ENCODE measurements at regions not wholly inside any gene's neighbourhood (a gene's known extent, or its start where the extent isn't known, plus 50 kb on each side); places are given as distances from the start of the nearest gene placed in this dataset.

GRCh38 chr1:102546251-102546650, 549.5 kb upstream of the OLFM3 start:
- TF ChIP-seq, protein P1, sequence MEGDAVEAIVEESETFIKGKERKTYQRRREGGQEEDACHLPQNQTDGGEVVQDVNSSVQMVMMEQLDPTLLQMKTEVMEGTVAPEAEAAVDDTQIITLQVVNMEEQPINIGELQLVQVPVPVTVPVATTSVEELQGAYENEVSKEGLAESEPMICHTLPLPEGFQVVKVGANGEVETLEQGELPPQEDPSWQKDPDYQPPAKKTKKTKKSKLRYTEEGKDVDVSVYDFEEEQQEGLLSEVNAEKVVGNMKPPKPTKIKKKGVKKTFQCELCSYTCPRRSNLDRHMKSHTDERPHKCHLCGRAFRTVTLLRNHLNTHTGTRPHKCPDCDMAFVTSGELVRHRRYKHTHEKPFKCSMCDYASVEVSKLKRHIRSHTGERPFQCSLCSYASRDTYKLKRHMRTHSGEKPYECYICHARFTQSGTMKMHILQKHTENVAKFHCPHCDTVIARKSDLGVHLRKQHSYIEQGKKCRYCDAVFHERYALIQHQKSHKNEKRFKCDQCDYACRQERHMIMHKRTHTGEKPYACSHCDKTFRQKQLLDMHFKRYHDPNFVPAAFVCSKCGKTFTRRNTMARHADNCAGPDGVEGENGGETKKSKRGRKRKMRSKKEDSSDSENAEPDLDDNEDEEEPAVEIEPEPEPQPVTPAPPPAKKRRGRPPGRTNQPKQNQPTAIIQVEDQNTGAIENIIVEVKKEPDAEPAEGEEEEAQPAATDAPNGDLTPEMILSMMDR (IDR thresholded peaks at IDR 0.05; ENCODE audit: low read length) = no peak
- TF ChIP-seq EZH2phosphoT487 (IDR thresholded peaks at IDR 0.05; ENCODE audit: low read length) (no peak), EZH2 (optimal IDR thresholded peaks at IDR 0.05; ENCODE audit: low read depth, low read length) (no peak)

Data from MM.1S (cell line).